Ecto neural progenitor cell (in vitro differentiated cells): ENCODE measurements at regions not wholly inside any gene's neighbourhood (a gene's known extent, or its start where the extent isn't known, plus 50 kb on each side); places are given as distances from the start of the nearest gene placed in this dataset.

Experiments used
- DNase-seq: peaks from one replicate; pipeline ENCODE4 v3.0.0-alpha.2; 2018; ENCODE audit warnings: low spot score

DNA sequence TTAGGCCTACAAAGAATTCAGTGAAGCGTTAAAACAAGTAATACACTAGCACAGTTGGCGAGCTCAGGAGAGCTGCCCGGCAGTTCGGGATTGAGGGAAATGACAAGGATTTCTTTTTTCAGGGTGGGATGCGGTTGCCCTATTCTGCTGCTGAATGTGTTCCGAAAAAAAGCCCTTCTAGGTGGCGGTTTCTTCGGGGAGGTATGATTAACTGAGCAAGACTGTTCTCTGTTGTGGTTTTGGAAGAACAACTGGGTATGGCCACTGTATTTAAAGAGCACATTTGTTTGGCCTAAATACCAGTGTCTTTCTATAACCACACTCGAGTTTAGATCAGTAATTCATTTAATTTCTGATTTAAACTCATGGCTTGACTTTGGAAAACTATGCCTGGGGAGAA lies 459.7 kb upstream of the FAT1 start:
- DNase-seq, result peak; percentile 56

GRCh38 chr4:187183826-187184225 lies 460.2 kb upstream of the FAT1 start:
- no peak for DNase-seq

- DNase-seq, result no peak
Observed at GRCh38 chr4:187184508-187184907, 460.9 kb upstream of the FAT1 start.

GRCh38 chr4:187188118-187188517 lies 464.5 kb upstream of the FAT1 start:
- DNase-seq, result no peak

- no peak for DNase-seq
Observed at GRCh38 chr4:187188741-187189140, 465.1 kb upstream of the FAT1 start.

DNA sequence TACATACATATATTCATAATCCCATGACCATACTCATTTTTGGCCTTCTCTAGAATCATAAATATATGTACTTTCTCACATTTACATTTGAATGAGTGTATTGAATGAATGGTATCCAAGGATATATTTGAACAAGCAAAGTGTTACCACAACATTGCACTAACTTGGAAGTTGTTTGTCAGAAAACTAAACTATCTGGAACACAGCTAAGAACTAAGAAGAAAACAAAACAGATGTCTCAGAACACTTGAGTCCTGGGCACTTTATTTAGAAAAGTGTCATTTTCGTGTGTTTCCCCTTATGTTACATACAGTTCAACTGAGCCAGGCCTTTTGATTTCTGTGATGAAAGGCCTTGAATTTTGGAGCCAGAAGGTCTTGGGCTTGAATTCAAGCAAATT lies 466.7 kb upstream of the FAT1 start:
- no peak for DNase-seq

DNA sequence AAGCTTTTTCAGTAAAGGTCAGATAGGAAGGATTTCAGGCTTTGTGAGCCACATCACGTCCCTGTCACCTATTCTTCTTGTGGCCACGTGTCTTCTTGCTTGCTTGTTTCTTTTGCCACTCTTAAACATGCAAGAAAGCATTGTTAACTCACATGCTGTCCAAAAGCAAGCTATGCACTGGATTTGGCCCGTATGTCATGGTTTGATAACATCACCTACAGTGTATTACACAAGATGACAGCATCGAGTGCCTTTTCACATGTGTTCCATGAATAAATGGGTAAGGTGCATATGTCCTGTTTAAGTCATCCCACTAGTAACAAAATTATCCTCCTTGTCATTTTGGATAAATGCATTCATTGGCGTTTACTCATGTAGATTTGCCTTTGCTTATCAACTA lies 468.0 kb upstream of the FAT1 start:
- no peak for DNase-seq

GRCh38 chr4:187192266-187192665 lies 468.6 kb upstream of the FAT1 start:
- no peak for DNase-seq

GRCh38 chr4:187193141-187193540 lies 469.5 kb upstream of the FAT1 start:
- no peak for DNase-seq

DNA sequence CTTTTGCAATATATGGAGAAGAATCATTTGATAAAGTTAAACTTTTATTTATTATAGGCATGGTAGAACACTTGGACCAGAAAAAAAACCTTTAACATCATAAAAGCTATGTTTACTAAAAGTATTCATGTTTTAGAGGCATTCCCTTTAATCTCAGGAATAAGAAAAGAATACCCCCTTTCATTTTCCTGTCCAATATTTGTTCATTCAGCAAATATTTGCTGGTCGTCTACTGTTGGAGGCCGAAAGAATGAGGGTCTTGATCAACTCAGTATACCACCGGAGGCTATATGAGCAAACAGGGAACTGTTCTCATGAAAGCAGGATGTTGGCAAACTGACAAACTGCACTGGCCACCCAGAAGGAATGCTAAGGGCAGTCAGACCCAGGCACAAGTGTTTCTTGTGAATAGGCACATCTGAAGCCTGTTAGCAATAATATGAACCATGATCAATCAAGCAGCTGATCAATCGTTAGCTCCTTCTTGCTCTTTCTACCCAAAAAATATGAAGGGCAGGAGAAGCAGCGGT lies 480.8 kb upstream of the FAT1 start:
- DNase-seq, result no peak

- DNase-seq, result no peak
Observed at GRCh38 chr4:187207931-187208330, 484.3 kb upstream of the FAT1 start.

DNA sequence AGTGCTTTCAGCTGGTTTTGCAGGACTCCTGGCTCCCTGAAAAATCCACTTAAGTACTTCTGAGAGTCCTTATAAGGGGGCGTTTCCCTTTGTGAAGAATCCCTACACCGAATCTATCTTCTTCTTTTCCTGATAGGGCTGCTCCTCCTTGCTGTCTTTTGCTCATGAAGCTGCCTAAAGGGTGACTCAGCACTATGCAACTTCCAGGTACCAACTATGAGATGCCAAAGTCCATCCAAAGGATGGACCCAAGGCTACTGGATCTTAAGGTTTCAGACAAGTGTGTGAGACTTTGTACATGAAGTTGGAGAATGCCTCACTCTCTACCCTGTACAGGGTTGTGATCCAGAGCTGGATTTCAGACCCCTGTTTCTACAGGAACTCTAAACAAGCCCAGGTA lies 485.0 kb upstream of the FAT1 start:
- no peak for DNase-seq

GRCh38 chr4:187209921-187210613 lies 486.4 kb upstream of the FAT1 start:
- DNase-seq, result no peak

DNA sequence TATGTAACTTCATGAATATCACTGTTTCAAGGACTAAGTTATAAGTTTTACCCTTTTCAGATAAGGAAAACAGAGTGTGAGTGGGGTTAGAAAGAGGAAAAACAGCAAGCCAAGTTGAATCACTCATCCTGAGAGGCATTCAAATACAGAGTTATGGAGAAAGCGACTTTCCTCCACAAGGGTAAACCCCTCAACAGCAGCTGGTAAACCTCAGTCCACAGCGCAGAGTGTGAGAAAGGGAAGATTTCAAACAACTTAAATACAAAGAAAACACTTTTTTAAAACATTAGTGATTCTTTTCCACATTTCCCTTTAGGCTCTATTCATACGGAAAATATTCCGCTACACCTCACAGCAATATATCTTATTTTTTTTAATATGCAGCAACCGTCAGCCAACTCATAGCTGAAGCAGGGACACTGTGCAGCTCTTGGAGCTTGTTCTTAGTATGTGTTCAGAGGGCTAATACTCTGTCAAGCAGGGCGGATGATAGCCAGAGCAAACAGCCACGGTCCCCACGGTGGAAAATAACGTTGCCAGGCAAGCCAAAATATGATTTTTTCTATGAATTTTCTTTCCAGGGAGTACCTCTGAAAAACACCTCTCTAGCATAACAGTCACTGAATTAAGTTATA lies 488.9 kb upstream of the FAT1 start:
- DNase-seq, result no peak

- no peak for DNase-seq
Observed at GRCh38 chr4:187215438-187215837, 491.8 kb upstream of the FAT1 start.

DNA sequence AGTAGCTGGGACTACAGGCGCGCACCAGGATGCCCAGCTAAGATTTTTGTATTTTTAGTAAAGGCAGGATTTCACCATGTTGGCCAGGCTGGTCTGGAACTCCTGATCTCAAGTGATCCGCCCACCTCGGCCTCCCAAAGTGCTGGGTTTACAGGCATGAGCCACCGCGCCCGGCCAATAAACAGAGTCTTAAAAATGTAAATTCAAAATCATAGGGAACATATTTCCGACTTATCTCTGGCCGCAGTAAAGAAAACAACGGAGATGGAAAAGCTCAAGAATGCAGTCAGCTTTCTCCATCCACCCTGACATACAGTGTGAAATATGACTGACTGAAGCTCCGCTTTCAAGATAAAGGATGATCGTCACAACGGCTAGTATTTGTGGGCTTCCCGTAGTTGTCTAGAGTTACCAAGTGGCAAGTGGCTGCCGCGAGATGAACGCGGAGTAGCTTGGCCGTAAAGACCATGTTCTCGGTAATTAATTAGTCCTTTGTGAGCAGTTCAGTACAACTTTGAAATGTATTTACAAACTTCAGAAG lies 495.1 kb upstream of the FAT1 start:
- DNase-seq, result no peak

- no peak for DNase-seq
Observed at GRCh38 chr4:187224560-187224959, 500.9 kb upstream of the FAT1 start.

GRCh38 chr4:187227907-187228704 lies 504.4 kb upstream of the FAT1 start:
- no peak for DNase-seq

GRCh38 chr4:187232196-187232595 lies 508.5 kb upstream of the FAT1 start:
- DNase-seq, result no peak

DNA sequence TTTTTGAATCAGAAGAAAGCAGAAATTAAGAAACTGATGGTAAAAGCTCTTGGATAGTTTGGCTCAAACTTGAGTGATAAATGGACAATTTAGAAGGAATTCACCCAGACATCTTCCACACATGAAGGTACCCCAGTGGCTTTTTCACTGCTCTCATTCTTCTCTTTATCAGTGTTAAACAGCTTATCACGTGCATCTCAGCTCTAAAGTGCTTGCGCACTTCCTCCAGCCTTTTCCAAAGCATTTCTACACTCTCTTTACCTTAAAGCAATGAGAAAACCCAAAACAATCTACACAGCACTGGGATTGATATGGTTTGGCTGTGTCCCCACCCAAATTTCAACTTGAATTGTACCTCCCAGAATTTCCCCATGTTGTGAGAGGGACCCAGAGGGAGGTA lies 509.1 kb upstream of the FAT1 start:
- no peak for DNase-seq

GRCh38 chr4:187235456-187236170 lies 512.0 kb upstream of the FAT1 start:
- no peak for DNase-seq
